ENCODE measurements at regions not wholly inside any gene's neighbourhood (a gene's known extent, or its start where the extent isn't known, plus 50 kb on each side); places are given as distances from the start of the nearest gene placed in this dataset.

- Histone ChIP-seq H3K4me1 (peaks cover 0 to 30% (median 18%) of the 10 kb centered on the region in 4 donors), H3K27me3 (no peaks in the 10 kb centered on the region), H3K4me3 (no peak overlapping the region), H3K9me3 (no peaks in the 10 kb centered on the region), H3K27ac (peak overlapping the region in 1 of 2 donors; percentile 68), H3K36me3 (no peaks in the 10 kb centered on the region)
- DNase-seq: no peak
- TF ChIP-seq CTCF (IDR thresholded peaks at IDR 0.05): no peak
- intact Hi-C loops (cut with DNase I; ENCODE audit: low total_unique reads): no loop called here
These were observed 90.7 kb upstream of the MEF2A start for GRCh38 chr15:99474909-99475753.

- no peak overlapping the region for H3K4me3 ChIP-seq
- peak overlapping the region; percentile 68 to 70 for H3K27ac ChIP-seq
- H3K9me3 ChIP-seq: no peaks in the 10 kb centered on the region
- intact Hi-C loops (cut with DNase I; ENCODE audit: low total_unique reads): no loop called here
- TF ChIP-seq CTCF (IDR thresholded peaks at IDR 0.05): no peak
- H3K27me3 ChIP-seq: no peaks in the 10 kb centered on the region
- H3K36me3 ChIP-seq: no peaks in the 10 kb centered on the region
- H3K4me1 ChIP-seq: peaks cover 0 to 30% (median 18%) of the 10 kb centered on the region in 4 donors
- no peak for DNase-seq
These were observed 89.9 kb upstream of the MEF2A start for GRCh38 chr15:99475754-99476412.

- H3K36me3 ChIP-seq: no peaks in the 10 kb centered on the region
- H3K27me3 ChIP-seq: no peaks in the 10 kb centered on the region
- peaks cover 0 to 30% (median 18%) of the 10 kb centered on the region in 4 donors for H3K4me1 ChIP-seq
- intact Hi-C loops (cut with DNase I; ENCODE audit: low total_unique reads): no loop called here
- no peaks in the 10 kb centered on the region for H3K9me3 ChIP-seq
- no peak for TF ChIP-seq CTCF (IDR thresholded peaks at IDR 0.05)
- DNase-seq: peak; percentile 78 to 91
- H3K4me3 ChIP-seq: no peak overlapping the region
- H3K27ac ChIP-seq: peak overlapping the region; percentile 68 to 70
These were observed 89.2 kb upstream of the MEF2A start for GRCh38 chr15:99476413-99477222.

GRCh38 chr15:99477791-99478471 is 87.9 kb upstream of the MEF2A start:
- DNase-seq: no peak
- no peak for TF ChIP-seq CTCF (IDR thresholded peaks at IDR 0.05)
- no peaks in the 10 kb centered on the region for H3K36me3 ChIP-seq
- H3K27ac ChIP-seq: peak overlapping the region in 1 of 2 donors; percentile 68
- H3K27me3 ChIP-seq: no peaks in the 10 kb centered on the region
- H3K9me3 ChIP-seq: no peaks in the 10 kb centered on the region
- H3K4me1 ChIP-seq: peaks cover 0 to 30% (median 18%) of the 10 kb centered on the region in 4 donors
- H3K4me3 ChIP-seq: no peak overlapping the region
- intact Hi-C loops (cut with DNase I; ENCODE audit: low total_unique reads): no loop called here

- TF ChIP-seq CTCF (IDR thresholded peaks at IDR 0.05): no peak
- no peak for DNase-seq
- intact Hi-C loops (cut with DNase I; ENCODE audit: low total_unique reads): no loop called here
These were observed 86.8 kb upstream of the MEF2A start for GRCh38 chr15:99478977-99479376.

More at GRCh38 chr15:99478977-99479376, 86.8 kb upstream of the MEF2A start:
- no peaks in the 10 kb centered on the region for H3K9me3 ChIP-seq
- no peaks in the 10 kb centered on the region for H3K27me3 ChIP-seq
- no peak overlapping the region for H3K27ac ChIP-seq
- H3K36me3 ChIP-seq: no peaks in the 10 kb centered on the region
- H3K4me1 ChIP-seq: peaks cover 0 to 22% (median 18%) of the 10 kb centered on the region in 4 donors
- no peak overlapping the region for H3K4me3 ChIP-seq

All from tibial artery (tissue), 4 donors.